Panc1 (cell line): ENCODE measurements at regions not wholly inside any gene's neighbourhood (a gene's known extent, or its start where the extent isn't known, plus 50 kb on each side); places are given as distances from the start of the nearest gene placed in this dataset.

Source experiments
- ATAC-seq: fragments of 200-7000 bp; cut with Tn5 transposase; 2 replicates; pipeline ENCODE4 v1.9.1; 2020; ENCODE audit warnings: mild to moderate bottlenecking, moderate library complexity
- BruUV-seq: library from RNA; stranded (reverse); fragments of 400-500 nt; replicated peaks from 2 replicates; lab custom pipeline; 2021; lab: Mats Ljungman, UMichigan
- CTCF ChIA-PET: fragments of 300-600 bp; sonication (Branson Sonifier 250); formaldehyde crosslinking; loops from one replicate; lab custom pipeline; 2022; ENCODE audit warnings: antibody characterized with exemption; lab: Charles Lee
- POLR2A ChIA-PET: fragments of 300-600 bp; sonication (Branson Sonifier 250); formaldehyde crosslinking; loops from one replicate; lab custom pipeline; 2022; ENCODE audit warnings: antibody characterized with exemption; lab: Charles Lee
- DNase-seq: peaks from one replicate; pipeline ENCODE4 v3.0.0-alpha.2; 2010; ENCODE audit warnings: low read depth, low spot score
- H3K27ac ChIP-seq: 2 replicates; pipeline ENCODE4 v1.5.1; 2011; ENCODE audit warnings: mild to moderate bottlenecking, low read length, inconsistent platforms
- H3K27me3 ChIP-seq: fragments of 200-500 bp; sonication (Bioruptor generic); 2 replicates; pipeline ENCODE4 v1.6.0; 2014; ENCODE audit warnings: low read length, inconsistent platforms; ENCODE audit not compliant: control insufficient read depth, insufficient read depth
- H3K36me3 ChIP-seq: fragments of 200-500 bp; sonication (Bioruptor generic); 2 replicates; pipeline ENCODE4 v1.5.1; 2014; ENCODE audit warnings: inconsistent platforms, mild to moderate bottlenecking, low read length, moderate library complexity; ENCODE audit not compliant: control insufficient read depth, insufficient read depth
- H3K4me1 ChIP-seq: 2 replicates; pipeline ENCODE4 v1.5.1; 2011; ENCODE audit warnings: inconsistent platforms, mild to moderate bottlenecking, low read length, moderate library complexity; ENCODE audit not compliant: control insufficient read depth, insufficient read depth
- H3K4me3 ChIP-seq, 2 experiments: 2 replicates each; pipeline ENCODE4 v1.5.1; 2011 to 2012; ENCODE audit warnings: low read depth in 2 of 2, low read length in 2 of 2, mild to moderate bottlenecking in 2 of 2, inconsistent platforms in 1 of 2, moderate library complexity in 1 of 2
- H3K9me3 ChIP-seq: fragments of 200-500 bp; sonication (Bioruptor generic); 2 replicates; pipeline ENCODE4 v1.5.1; 2014; ENCODE audit warnings: low read depth, mild to moderate bottlenecking, inconsistent platforms, low read length, moderate library complexity; ENCODE audit not compliant: control insufficient read depth, insufficient read depth
- POLR2AphosphoS5 ChIP-seq: IDR thresholded peaks from 2 replicates; pipeline ENCODE4 v1.6.1; 2012; ENCODE audit warnings: mild to moderate bottlenecking, low read depth, low read length, moderate library complexity
- SIN3A ChIP-seq: IDR thresholded peaks from 2 replicates; pipeline ENCODE4 v1.6.1; 2012; ENCODE audit warnings: low read depth, mild to moderate bottlenecking, low read length, moderate library complexity, borderline replicate concordance; ENCODE audit not compliant: insufficient read depth
- TCF7L2 ChIP-seq: IDR thresholded peaks from 2 replicates; pipeline ENCODE4 v1.6.1; 2011; ENCODE audit warnings: mild to moderate bottlenecking, low read depth, low read length, inconsistent platforms
- in situ Hi-C: cut with HindIII; loops from 2 replicates; pipeline ENCODE4 v1.10.0; 2016; ENCODE audit warnings: low sequenced_read_pairs, low pct_unique_long_range_greater_than_20kb
- intact Hi-C: fragments of 100-400 bp; cut with micrococcal nuclease; formaldehyde crosslinking; loops from one replicate; pipeline ENCODE4 v1.10.0; 2022; ENCODE audit not compliant: unreplicated experiment
- TF ChIP-seq, protein P1 (sequence below): fragments of 450-650 bp; IDR thresholded peaks from 2 replicates; pipeline ENCODE4 v1.5.1; 2017; ENCODE audit warnings: mild to moderate bottlenecking
- TF ChIP-seq, protein P2 (sequence below), 2 experiments: IDR thresholded peaks; 2 replicates each; pipeline ENCODE4 v1.6.1; 2011 to 2012; ENCODE audit warnings: low read depth in 2 of 2, control low read depth in 1 of 2, low read length in 1 of 2, mild to moderate bottlenecking in 1 of 2, moderate library complexity in 1 of 2; ENCODE audit not compliant: insufficient read depth in 1 of 2

DNA sequence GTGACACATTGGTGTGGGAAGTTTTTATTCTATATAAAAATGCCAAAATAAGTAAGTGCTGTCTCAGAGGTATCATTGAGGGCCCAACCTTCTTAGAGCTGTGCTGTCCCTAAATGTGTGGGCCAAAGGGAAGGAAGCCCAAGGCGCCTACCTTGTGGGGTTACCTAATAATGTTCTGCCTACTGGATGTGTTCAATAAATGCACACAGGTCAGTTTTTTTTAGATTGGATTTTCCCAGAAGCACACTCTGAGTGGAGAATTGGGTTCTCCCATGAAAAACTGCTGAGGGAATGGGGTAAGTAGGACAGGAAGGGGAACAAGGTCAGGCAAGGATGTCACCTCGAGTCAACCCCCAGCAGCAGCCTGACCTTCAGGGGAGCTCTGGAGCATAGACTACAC, 168.7 kb upstream of the FRMD4B start:
- Histone ChIP-seq H3K36me3 (no peaks in the 10 kb centered on the region), H3K4me3 (no peak overlapping the region), H3K4me1 (no peaks in the 10 kb centered on the region), H3K27ac (no peak overlapping the region), H3K9me3 (no peaks in the 10 kb centered on the region), H3K27me3 (no peaks in the 10 kb centered on the region)
- POLR2A ChIA-PET, result no interaction called here
- TF ChIP-seq POLR2AphosphoS5 (no peak), SIN3A (no peak), TCF7L2 (no peak)
- TF ChIP-seq, protein P1, sequence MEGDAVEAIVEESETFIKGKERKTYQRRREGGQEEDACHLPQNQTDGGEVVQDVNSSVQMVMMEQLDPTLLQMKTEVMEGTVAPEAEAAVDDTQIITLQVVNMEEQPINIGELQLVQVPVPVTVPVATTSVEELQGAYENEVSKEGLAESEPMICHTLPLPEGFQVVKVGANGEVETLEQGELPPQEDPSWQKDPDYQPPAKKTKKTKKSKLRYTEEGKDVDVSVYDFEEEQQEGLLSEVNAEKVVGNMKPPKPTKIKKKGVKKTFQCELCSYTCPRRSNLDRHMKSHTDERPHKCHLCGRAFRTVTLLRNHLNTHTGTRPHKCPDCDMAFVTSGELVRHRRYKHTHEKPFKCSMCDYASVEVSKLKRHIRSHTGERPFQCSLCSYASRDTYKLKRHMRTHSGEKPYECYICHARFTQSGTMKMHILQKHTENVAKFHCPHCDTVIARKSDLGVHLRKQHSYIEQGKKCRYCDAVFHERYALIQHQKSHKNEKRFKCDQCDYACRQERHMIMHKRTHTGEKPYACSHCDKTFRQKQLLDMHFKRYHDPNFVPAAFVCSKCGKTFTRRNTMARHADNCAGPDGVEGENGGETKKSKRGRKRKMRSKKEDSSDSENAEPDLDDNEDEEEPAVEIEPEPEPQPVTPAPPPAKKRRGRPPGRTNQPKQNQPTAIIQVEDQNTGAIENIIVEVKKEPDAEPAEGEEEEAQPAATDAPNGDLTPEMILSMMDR, result no peak
- TF ChIP-seq, protein P2, sequence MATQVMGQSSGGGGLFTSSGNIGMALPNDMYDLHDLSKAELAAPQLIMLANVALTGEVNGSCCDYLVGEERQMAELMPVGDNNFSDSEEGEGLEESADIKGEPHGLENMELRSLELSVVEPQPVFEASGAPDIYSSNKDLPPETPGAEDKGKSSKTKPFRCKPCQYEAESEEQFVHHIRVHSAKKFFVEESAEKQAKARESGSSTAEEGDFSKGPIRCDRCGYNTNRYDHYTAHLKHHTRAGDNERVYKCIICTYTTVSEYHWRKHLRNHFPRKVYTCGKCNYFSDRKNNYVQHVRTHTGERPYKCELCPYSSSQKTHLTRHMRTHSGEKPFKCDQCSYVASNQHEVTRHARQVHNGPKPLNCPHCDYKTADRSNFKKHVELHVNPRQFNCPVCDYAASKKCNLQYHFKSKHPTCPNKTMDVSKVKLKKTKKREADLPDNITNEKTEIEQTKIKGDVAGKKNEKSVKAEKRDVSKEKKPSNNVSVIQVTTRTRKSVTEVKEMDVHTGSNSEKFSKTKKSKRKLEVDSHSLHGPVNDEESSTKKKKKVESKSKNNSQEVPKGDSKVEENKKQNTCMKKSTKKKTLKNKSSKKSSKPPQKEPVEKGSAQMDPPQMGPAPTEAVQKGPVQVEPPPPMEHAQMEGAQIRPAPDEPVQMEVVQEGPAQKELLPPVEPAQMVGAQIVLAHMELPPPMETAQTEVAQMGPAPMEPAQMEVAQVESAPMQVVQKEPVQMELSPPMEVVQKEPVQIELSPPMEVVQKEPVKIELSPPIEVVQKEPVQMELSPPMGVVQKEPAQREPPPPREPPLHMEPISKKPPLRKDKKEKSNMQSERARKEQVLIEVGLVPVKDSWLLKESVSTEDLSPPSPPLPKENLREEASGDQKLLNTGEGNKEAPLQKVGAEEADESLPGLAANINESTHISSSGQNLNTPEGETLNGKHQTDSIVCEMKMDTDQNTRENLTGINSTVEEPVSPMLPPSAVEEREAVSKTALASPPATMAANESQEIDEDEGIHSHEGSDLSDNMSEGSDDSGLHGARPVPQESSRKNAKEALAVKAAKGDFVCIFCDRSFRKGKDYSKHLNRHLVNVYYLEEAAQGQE (IDR thresholded peaks at IDR 0.05; ENCODE audit: insufficient read depth in 1 of 2, low read depth in 2 of 2, low read length in 1 of 2), result no peak
- intact Hi-C loops, result no loop called here
- CTCF ChIA-PET, result no interaction called here
- DNase-seq (no peak), ATAC-seq (no peak)
- in situ Hi-C loops, result no loop called here
- no TSS peak for BruUV-seq

DNA sequence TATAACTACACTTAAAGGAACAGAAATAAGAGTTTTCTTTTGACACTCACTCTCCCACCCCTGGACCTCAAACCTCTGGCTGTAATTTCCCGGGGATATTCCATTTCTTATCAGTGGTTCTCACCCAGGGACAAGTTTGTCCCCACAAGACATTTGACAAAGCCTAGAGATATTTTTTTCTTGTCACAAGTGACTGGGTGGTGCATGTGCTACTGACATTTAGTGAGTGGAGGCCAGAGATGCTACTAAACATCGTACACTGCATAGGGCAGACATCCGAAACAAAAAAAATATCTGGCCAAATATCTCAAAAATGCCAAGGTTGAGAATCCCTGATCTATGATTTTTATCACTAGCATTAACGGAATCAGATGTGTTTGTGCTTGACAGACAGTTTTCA, 168.0 kb upstream of the FRMD4B start:
- in situ Hi-C loops (no loop called here), intact Hi-C loops (no loop called here)
- TF ChIP-seq TCF7L2 (no peak), SIN3A (no peak), POLR2AphosphoS5 (no peak)
- TF ChIP-seq, protein P2 (IDR thresholded peaks at IDR 0.05; ENCODE audit: insufficient read depth in 1 of 2, low read depth in 2 of 2, low read length in 1 of 2), result no peak
- TF ChIP-seq, protein P1, result no peak
- no peak for ATAC-seq
- CTCF ChIA-PET, result no interaction called here
- H3K9me3 ChIP-seq, result no peaks in the 10 kb centered on the region
- POLR2A ChIA-PET, result no interaction called here
- H3K27me3 ChIP-seq, result no peaks in the 10 kb centered on the region
- no peaks in the 10 kb centered on the region for H3K36me3 ChIP-seq
- no peak overlapping the region for H3K27ac ChIP-seq
- H3K4me3 ChIP-seq, result no peak overlapping the region
- H3K4me1 ChIP-seq, result no peaks in the 10 kb centered on the region
- no peak for DNase-seq
- no TSS peak for BruUV-seq
